ENCODE measurements at regions not wholly inside any gene's neighbourhood (a gene's known extent, or its start where the extent isn't known, plus 50 kb on each side); places are given as distances from the start of the nearest gene placed in this dataset.
A peak's percentile ranks its signal among the peaks of the same experiment; 100 is the strongest.

DNA sequence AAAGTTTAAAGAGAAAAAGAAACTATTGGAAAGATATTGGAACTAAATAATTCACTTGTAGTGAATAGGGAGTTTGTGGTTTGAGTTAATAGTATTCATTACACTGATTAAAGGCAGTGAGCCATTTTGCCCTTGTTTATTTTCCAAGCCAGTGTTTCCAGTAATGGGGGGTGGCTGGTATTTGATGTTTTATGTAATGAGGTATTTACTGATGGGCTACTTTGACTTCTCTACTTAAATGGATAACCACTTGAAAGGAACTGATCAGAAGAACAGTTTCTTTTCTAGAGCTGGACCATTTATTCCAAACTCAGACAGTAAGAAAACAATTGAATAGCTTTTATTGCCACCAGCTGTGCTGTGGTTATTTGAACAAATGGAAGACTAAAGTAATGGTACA is 227.0 kb upstream of the HDAC9 start:
- Histone ChIP-seq H3K27ac (ENCODE audit: low read depth, low read length) (no peak overlapping the region), H2AFZ (ENCODE audit: low read depth, low read length, poor library complexity, severe bottlenecking) (no peak overlapping the region), H3K9ac (ENCODE audit: low read length) (no peak overlapping the region), H3K79me2 (ENCODE audit: insufficient read depth, low read length) (no peaks in the 10 kb centered on the region), H3K27me3 (ENCODE audit: insufficient read depth, low read length) (no peaks in the 10 kb centered on the region), H3K4me2 (ENCODE audit: low read length) (no peak overlapping the region), H3K4me3 (replicated peaks in 1 of 2; ENCODE audit: low read depth in 1 of 2, low read length in 2 of 2) (no peak overlapping the region), H4K20me1 (ENCODE audit: insufficient read depth) (no peaks in the 10 kb centered on the region), H3K9me3 (ENCODE audit: control insufficient read depth in 1 of 2, insufficient read depth in 1 of 2, low read depth in 1 of 2, low read length in 2 of 2) (no peaks in the 10 kb centered on the region), H3K9me2 (ENCODE audit: insufficient read depth) (no peaks in the 10 kb centered on the region), H3K4me1 (ENCODE audit: control insufficient read depth in 1 of 2, insufficient read depth in 2 of 2, low read length in 2 of 2) (no peaks in the 10 kb centered on the region), H3K36me3 (ENCODE audit: control insufficient read depth in 1 of 2, insufficient read depth in 2 of 2, low read length in 2 of 2) (no peaks in the 10 kb centered on the region)
- intact Hi-C loops (cut with micrococcal nuclease) = no loop called here
- CTCF ChIA-PET = no interaction called here
- TF ChIP-seq FOSL1 (IDR thresholded peaks at IDR 0.05; ENCODE audit: low read depth) (no peak), CBX3 (IDR thresholded peaks at IDR 0.05; ENCODE audit: low read depth) (no peak), TCF7L2 (IDR thresholded peaks at IDR 0.05; ENCODE audit: borderline replicate concordance, extremely low read depth, insufficient read depth, insufficient read length) (no peak)
- DNase-seq (ENCODE audit: low read depth, low spot score) = no peak
- RAD21 ChIA-PET (ENCODE audit: low non-redundant PET in 1 of 2, low total read pairs in 2 of 2, uncharacterized antibody in 2 of 2, unreplicated experiment in 2 of 2) = no interaction called here
- BruUV-seq (replicated peaks) = no TSS peak
- POLR2A ChIA-PET = no interaction called here
- ATAC-seq = no peak

- CTCF ChIA-PET = no interaction called here
- H3K9me3 ChIP-seq (ENCODE audit: control insufficient read depth in 1 of 2, insufficient read depth in 1 of 2, low read depth in 1 of 2, low read length in 2 of 2) = no peaks in the 10 kb centered on the region
- DNase-seq (ENCODE audit: low read depth, low spot score) = no peak
- no peak overlapping the region for H3K4me2 ChIP-seq (ENCODE audit: low read length)
- no peak overlapping the region for H3K27ac ChIP-seq (ENCODE audit: low read depth, low read length)
- H3K4me3 ChIP-seq (replicated peaks in 1 of 2; ENCODE audit: low read depth in 1 of 2, low read length in 2 of 2) = no peak overlapping the region
- POLR2A ChIA-PET = no interaction called here
- H3K36me3 ChIP-seq (ENCODE audit: control insufficient read depth in 1 of 2, insufficient read depth in 2 of 2, low read length in 2 of 2) = no peaks in the 10 kb centered on the region
- BruUV-seq (replicated peaks) = no TSS peak
- RAD21 ChIA-PET (ENCODE audit: low non-redundant PET in 1 of 2, low total read pairs in 2 of 2, uncharacterized antibody in 2 of 2, unreplicated experiment in 2 of 2) = no interaction called here
- TF ChIP-seq POLR2AphosphoS5 (IDR thresholded peaks at IDR 0.05; ENCODE audit: low read depth, low read length) (no peak), RAD21 (IDR thresholded peaks at IDR 0.05; ENCODE audit: low read depth) (no peak), EZH2 (IDR thresholded peaks at IDR 0.05) (no peak), SIN3A (IDR thresholded peaks at IDR 0.05; ENCODE audit: low read depth) (no peak), POLR2A (IDR thresholded peaks at IDR 0.05; ENCODE audit: borderline replicate concordance, extremely low read depth, insufficient read depth, insufficient read length) (no peak), CTCF (IDR thresholded peaks at IDR 0.05 in 2 of 3, conservative IDR thresholded peaks at IDR 0.05 in 1 of 3; ENCODE audit: borderline replicate concordance in 1 of 3, insufficient read depth in 1 of 3, low read depth in 2 of 3, low read length in 2 of 3) (peak in 1 of 3 experiments; percentile 10; a peak in 1 of 6 replicates), SP1 (IDR thresholded peaks at IDR 0.05; ENCODE audit: low read depth) (no peak), EGR1 (IDR thresholded peaks at IDR 0.05; ENCODE audit: low read depth) (no peak)
- H2AFZ ChIP-seq (ENCODE audit: low read depth, low read length, poor library complexity, severe bottlenecking) = no peak overlapping the region
- H3K9me2 ChIP-seq (ENCODE audit: insufficient read depth) = no peaks in the 10 kb centered on the region
- H3K27me3 ChIP-seq (ENCODE audit: insufficient read depth, low read length) = no peaks in the 10 kb centered on the region
- ATAC-seq = peak; percentile 47; the same call in 1 of the 2 replicates
- no peak overlapping the region for H3K9ac ChIP-seq (ENCODE audit: low read length)
- H3K79me2 ChIP-seq (ENCODE audit: insufficient read depth, low read length) = no peaks in the 10 kb centered on the region
- no peaks in the 10 kb centered on the region for H4K20me1 ChIP-seq (ENCODE audit: insufficient read depth)
- H3K4me1 ChIP-seq (ENCODE audit: control insufficient read depth in 1 of 2, insufficient read depth in 2 of 2, low read length in 2 of 2) = no peaks in the 10 kb centered on the region
- intact Hi-C loops (cut with micrococcal nuclease) = no loop called here
Measured at GRCh38 chr7:18276380-18276779, 219.2 kb upstream of the HDAC9 start.
